ENCODE measurements at regions not wholly inside any gene's neighbourhood (a gene's known extent, or its start where the extent isn't known, plus 50 kb on each side); places are given as distances from the start of the nearest gene placed in this dataset.

DNA sequence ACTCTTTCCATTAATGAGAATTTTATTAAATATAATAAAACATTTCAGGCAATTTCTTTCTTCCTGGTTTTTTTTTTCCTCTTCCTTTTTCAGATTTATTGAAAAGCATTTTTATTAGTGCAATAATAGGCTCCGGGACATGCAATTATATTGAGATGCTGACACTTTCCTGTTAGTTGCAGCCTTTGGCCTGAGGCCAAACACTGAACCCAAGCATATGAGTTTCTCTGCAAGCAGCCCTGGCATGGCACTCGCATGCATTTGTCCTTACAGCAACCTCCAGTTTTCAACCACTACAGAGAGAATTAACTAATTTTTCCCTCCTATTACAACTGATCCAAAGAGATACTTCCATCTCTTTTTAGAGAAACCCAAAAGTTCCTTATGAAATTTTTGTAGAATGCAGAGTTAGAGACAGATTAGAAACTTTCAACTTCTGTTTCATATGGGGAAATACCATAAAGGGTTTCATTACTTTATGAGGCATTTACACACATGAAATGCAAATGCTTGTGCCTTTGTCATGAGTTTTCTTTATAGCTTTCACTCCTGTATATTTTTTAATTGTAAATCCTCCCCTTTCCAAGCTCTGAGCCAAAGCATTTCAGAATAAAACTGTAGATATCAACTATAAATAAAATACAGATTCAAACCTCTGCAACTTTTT lies 183.0 kb downstream of the CETN3 start:
- Histone ChIP-seq H3K27me3 (ENCODE audit: control insufficient read depth, insufficient read depth, low read length) (no peaks in the 10 kb centered on the region), H3K4me3 (ENCODE audit: low read depth, low read length) (no peak overlapping the region), H3K36me3 (ENCODE audit: control insufficient read depth, insufficient read depth, low read length) (no peaks in the 10 kb centered on the region)
- ChIA-PET POLR2A (no interaction called here), CTCF (no interaction called here)
- TF ChIP-seq, protein P1, sequence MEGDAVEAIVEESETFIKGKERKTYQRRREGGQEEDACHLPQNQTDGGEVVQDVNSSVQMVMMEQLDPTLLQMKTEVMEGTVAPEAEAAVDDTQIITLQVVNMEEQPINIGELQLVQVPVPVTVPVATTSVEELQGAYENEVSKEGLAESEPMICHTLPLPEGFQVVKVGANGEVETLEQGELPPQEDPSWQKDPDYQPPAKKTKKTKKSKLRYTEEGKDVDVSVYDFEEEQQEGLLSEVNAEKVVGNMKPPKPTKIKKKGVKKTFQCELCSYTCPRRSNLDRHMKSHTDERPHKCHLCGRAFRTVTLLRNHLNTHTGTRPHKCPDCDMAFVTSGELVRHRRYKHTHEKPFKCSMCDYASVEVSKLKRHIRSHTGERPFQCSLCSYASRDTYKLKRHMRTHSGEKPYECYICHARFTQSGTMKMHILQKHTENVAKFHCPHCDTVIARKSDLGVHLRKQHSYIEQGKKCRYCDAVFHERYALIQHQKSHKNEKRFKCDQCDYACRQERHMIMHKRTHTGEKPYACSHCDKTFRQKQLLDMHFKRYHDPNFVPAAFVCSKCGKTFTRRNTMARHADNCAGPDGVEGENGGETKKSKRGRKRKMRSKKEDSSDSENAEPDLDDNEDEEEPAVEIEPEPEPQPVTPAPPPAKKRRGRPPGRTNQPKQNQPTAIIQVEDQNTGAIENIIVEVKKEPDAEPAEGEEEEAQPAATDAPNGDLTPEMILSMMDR (IDR thresholded peaks at IDR 0.05; ENCODE audit: insufficient read depth, low read depth, low read length), result no peak
- DNase-seq (ENCODE audit: low read depth), result no peak

DNA sequence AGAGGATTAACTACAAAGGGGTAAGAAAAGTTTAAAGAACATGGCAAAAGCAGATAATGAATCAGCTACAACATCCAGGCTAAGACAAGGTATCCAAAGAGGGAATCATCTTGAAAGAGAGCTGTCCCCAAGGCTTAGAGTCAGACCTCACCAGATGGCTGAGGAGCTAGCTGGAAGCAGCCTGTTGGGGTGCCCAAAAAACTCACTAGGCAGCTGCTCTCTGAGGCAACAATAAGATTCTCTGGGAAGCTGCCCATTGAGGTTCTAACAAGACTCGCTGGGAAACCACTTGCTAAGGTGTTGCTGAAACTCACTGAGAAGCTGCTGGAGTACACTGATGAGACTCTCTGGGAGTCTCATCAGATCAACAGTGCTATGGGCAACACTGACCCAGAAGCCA lies 185.2 kb downstream of the CETN3 start:
- CTCF ChIA-PET, result no interaction called here

DNA sequence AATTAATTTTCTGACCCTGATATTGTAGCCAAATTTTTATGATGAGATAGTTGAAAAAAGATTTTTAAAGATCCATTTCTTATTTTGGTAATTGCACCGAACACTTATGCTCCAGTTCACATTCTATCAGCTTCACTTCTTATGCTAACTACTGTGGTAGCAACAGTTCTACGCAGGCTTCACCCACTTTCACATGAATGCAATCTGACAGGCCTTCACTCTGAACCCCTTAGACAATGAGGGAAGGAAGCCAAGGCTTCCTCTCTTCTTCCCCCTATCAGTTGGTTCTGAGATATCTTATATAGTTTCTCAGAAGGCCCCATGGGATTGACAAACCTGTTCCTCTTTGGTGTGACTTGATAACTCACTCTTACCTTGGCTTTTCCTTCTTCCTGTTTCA lies 185.8 kb downstream of the CETN3 start:
- CTCF ChIA-PET, result no interaction called here

More for the DNA sequence above, 185.2 kb downstream of the CETN3 start:
- TF ChIP-seq, protein P1 (IDR thresholded peaks at IDR 0.05; ENCODE audit: insufficient read depth, low read depth, low read length), result no peak
- H3K27me3 ChIP-seq (ENCODE audit: control insufficient read depth, insufficient read depth, low read length), result no peaks in the 10 kb centered on the region
- no peak overlapping the region for H3K4me3 ChIP-seq (ENCODE audit: low read depth, low read length)
- H3K36me3 ChIP-seq (ENCODE audit: control insufficient read depth, insufficient read depth, low read length), result no peaks in the 10 kb centered on the region
- POLR2A ChIA-PET, result no interaction called here
- no peak for DNase-seq (ENCODE audit: low read depth)

GRCh38 chr5:90221951-90222350 lies 187.6 kb downstream of the CETN3 start:
- no peaks in the 10 kb centered on the region for H3K27me3 ChIP-seq (ENCODE audit: control insufficient read depth, insufficient read depth, low read length)
- H3K4me3 ChIP-seq (ENCODE audit: low read depth, low read length), result no peak overlapping the region
- H3K36me3 ChIP-seq (ENCODE audit: control insufficient read depth, insufficient read depth, low read length), result no peaks in the 10 kb centered on the region
- POLR2A ChIA-PET, result no interaction called here
- TF ChIP-seq, protein P1 (IDR thresholded peaks at IDR 0.05; ENCODE audit: insufficient read depth, low read depth, low read length), result no peak
- no peak for DNase-seq (ENCODE audit: low read depth)
- CTCF ChIA-PET, result no interaction called here

More for the DNA sequence above, 185.8 kb downstream of the CETN3 start:
- DNase-seq (ENCODE audit: low read depth), result no peak
- Histone ChIP-seq H3K4me3 (ENCODE audit: low read depth, low read length) (no peak overlapping the region), H3K27me3 (ENCODE audit: control insufficient read depth, insufficient read depth, low read length) (no peaks in the 10 kb centered on the region), H3K36me3 (ENCODE audit: control insufficient read depth, insufficient read depth, low read length) (no peaks in the 10 kb centered on the region)
- TF ChIP-seq, protein P1 (IDR thresholded peaks at IDR 0.05; ENCODE audit: insufficient read depth, low read depth, low read length), result no peak
- POLR2A ChIA-PET, result no interaction called here

- ChIA-PET CTCF (no interaction called here), POLR2A (no interaction called here)
- no peak for DNase-seq (ENCODE audit: low read depth)
These were observed 189.0 kb downstream of the CETN3 start for GRCh38 chr5:90220554-90220953.

More at GRCh38 chr5:90220554-90220953, 189.0 kb downstream of the CETN3 start:
- Histone ChIP-seq H3K4me3 (ENCODE audit: low read depth, low read length) (no peak overlapping the region), H3K27me3 (ENCODE audit: control insufficient read depth, insufficient read depth, low read length) (no peaks in the 10 kb centered on the region), H3K36me3 (ENCODE audit: control insufficient read depth, insufficient read depth, low read length) (no peaks in the 10 kb centered on the region)
- TF ChIP-seq, protein P1 (IDR thresholded peaks at IDR 0.05; ENCODE audit: insufficient read depth, low read depth, low read length), result no peak

All from BJ (cell line).